Heart left ventricle (tissue), 13 donors: ENCODE measurements at regions not wholly inside any gene's neighbourhood (a gene's known extent, or its start where the extent isn't known, plus 50 kb on each side); places are given as distances from the start of the nearest gene placed in this dataset.

Experiments
- CTCF ChIP-seq, 12 donors: fragments of 200-600 bp; sonication (generic) in 4 of 12; IDR thresholded peaks; one replicate each; pipeline versions ENCODE4 v1.5.0 to v1.8.0; 2018 to 2022; ENCODE audit warnings: antibody characterized with exemption in 12 of 12, mild to moderate bottlenecking in 5 of 12
- POLR2A ChIP-seq, 2 donors: fragments of 450-650 bp; IDR thresholded peaks; one replicate each; pipeline ENCODE4 v1.6.1; 2017; ENCODE audit warnings: antibody characterized with exemption in 2 of 2, mild to moderate bottlenecking in 2 of 2, moderate library complexity in 2 of 2
- donor health status: ischemic (EF 13 %, LVEDD 7.1; RV severe dilation, severe dysfunction).
- donor health status: DM: no; HTN: yes; CAD: no.
- donor health status: DM: no; HTN: no; CAD: no.
- donor health status: ischemic (EF 25% LVEDD 6.9; RV normal size, moderate dysfunction).
- donor health status: ischemic (EF 25% LVEDD 5.7; RV mildly dilated, moderate dysfunction).
- donor health status: ischemic (EF 35%, LVEDD 5.7; RV mildly dilated, moderate dysfunction).
- donor health status: nonischemic (EF 11% LVEDD 7.7; RV severe dilation, severe dysfunction).
- donor health status: DM: yes; HTN: yes; CAD: no.
- donor health status: PGD.
- donor health status: ischemic (EF 29% LVEDD 5.4; RV normal size, mild dysfunction).
- donor health status: nonischemic (EF 23%, LVEDD 6.1; RV moderate dilation, normal function).

DNA sequence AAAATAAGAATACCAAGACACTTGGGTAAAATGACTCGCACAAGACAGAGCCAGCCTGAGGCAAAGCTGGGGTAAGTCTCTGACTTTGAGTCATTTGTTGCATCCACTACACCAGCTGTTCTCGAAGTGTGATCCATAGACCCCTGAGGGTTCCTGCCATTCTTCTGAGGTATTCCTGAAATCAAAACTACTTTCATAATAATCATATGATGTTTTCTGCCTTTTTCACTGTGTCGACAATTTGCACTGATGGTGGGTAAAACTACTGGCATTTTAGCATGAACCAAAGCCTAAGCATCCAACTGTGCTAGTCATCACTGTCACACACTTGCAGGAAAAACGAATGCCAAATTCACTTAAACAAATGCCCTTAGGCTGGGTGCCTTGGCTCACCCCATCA lies 135.5 kb upstream of the FUT8 start:
- TF ChIP-seq CTCF (IDR thresholded peaks at IDR 0.05) (no peak), POLR2A (IDR thresholded peaks at IDR 0.05) (no peak)
